ENCODE measurements at regions not wholly inside any gene's neighbourhood (a gene's known extent, or its start where the extent isn't known, plus 50 kb on each side); places are given as distances from the start of the nearest gene placed in this dataset.

- TF ChIP-seq CTCF (IDR thresholded peaks at IDR 0.05), result no peak
- TF ChIP-seq POLR2A (IDR thresholded peaks at IDR 0.05), result no peak
Measured at GRCh38 chr13:61253105-61253877, 162.4 kb downstream of the PCDH20 start.
